GM18867 (cell line): ENCODE measurements at regions not wholly inside any gene's neighbourhood (a gene's known extent, or its start where the extent isn't known, plus 50 kb on each side); places are given as distances from the start of the nearest gene placed in this dataset.

Experiments used
- ATAC-seq: cut with Tn5 transposase; IDR thresholded peaks from one replicate; pipeline ENCODE4 v1.9.1; 2021; ENCODE audit warnings: mild to moderate bottlenecking, moderate library complexity; ENCODE audit not compliant: unreplicated experiment

DNA sequence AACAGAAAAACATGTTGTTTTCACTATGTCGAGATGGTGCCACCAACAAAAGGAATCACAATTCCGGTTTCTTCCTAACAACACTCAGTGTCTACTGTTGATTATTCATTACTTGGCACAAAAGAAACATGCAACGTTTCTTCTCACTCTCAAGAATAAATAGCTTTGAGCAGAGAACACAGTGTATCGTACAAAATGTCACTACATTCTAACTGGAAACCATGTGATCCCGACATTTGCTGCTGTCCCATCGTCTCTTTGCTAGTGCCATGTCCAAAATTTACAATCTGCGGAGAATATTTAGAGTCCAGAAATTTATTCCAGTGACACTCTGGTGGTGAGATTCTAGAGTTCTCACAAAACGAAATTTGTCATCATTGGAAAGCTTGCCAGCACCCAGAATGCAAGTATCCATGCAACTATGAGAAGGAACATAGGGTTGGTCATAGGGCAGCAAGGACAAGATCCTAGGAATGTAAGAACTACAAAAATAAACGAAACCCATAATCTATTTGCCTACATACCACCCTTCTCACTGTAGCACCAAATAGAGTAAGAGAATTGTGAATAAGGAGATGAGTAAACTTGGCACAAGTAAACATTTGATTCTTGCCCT lies 505.1 kb downstream of the LTN1 start:
- no peak for ATAC-seq

DNA sequence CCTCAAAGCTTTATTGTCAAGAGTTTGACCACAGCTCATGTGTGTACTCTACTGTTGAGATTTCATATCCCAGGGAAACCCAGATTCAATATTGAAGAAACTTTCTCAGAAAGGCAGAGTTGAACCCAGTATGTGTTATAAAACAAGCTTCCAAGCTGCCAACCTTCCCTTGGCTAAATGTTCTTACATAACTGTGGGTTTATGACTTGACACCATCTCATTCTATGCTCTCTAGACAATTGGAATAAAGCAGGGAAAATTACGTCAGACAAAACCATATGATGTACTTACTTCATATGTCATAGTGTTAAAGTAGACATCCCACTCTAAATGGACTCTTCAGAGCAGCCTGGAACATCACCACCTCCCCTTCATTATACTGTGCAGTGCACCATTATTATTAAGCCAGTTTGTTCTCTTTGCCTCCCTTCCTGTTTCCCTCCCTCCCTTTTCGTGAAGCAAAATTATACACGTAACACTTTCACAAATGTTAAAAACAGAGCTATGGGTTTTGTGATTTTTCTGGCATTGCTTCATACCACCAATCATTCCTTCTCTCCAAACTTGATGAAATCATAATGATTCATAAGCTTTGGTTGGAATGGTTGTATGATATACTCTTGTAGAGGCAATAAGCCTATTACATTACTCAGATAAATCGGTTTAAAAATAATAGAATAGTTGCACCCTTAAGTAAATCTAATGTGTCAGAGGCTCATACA lies 507.2 kb downstream of the LTN1 start:
- no peak for ATAC-seq

DNA sequence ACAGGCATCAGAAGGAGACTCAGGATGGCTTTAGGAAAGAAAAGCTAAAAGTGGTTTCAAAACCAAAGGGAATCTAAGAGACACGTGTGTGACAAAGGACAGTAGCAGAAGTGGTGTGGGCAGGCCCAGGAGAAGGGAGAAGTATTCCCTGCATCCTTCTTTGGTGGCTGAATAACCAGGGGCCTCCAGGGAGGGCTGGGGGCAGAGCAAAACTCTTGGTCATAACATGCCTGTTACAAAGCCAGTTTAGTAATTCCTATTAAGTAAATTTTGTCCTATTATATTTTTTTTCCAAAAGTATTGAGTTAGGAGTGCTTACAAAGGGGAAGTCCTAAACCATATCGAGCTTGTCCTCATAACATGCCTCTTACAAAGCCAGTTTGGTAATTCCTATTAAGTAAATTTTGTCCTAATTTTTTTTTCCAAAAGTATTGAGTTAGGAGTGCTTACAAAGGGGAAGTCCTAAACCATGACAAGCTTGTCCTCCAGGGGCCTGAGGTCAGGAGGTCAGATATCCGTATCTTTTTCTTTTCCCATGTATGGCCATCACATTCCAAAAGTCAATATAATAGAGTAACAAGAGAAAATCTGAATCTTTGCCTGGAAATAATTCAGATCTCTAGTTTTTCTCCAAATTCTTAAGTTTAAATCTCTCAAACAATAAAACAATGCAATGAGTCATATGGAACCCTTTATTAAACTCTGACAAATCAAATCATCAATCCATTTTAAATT lies 509.2 kb downstream of the LTN1 start:
- no peak for ATAC-seq

DNA sequence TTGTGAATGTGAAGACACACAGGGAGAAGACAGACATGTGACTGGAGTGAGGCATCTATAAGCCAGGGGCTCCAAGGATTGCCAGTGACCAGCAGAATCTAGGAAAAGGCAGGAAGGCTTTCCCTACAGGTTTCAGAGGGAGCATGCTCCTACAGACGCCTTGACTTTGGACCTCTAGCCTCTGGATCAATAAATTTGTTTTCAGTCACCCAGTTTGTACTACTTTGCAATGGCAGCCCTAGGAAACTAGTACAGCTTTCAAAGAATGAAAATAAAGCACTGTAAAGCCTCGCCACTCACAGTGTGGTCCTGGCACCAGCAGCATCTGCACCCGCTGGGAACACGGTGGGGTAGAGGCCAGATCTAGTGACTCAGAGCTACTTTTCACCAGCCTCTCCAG lies 510.0 kb downstream of the LTN1 start:
- ATAC-seq = no peak

DNA sequence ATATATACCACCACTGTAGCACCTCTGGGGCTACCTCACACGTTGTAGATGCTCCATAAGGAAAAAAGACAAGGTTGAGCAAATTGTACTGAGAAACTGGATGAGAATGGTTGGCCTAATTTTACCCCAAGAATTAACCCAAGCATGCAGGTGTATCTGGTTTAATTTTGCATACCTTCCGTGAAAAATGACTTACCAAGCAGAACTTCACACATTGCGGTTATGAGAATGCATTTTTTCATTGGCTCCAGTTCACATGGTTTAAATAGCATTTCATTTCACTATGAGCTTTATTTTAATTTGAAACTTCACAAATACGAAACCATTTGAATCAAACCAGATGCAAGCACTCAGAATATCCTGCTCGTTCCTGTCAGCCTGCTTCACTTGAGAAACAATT lies 512.2 kb downstream of the LTN1 start:
- peak; percentile 69 for ATAC-seq

DNA sequence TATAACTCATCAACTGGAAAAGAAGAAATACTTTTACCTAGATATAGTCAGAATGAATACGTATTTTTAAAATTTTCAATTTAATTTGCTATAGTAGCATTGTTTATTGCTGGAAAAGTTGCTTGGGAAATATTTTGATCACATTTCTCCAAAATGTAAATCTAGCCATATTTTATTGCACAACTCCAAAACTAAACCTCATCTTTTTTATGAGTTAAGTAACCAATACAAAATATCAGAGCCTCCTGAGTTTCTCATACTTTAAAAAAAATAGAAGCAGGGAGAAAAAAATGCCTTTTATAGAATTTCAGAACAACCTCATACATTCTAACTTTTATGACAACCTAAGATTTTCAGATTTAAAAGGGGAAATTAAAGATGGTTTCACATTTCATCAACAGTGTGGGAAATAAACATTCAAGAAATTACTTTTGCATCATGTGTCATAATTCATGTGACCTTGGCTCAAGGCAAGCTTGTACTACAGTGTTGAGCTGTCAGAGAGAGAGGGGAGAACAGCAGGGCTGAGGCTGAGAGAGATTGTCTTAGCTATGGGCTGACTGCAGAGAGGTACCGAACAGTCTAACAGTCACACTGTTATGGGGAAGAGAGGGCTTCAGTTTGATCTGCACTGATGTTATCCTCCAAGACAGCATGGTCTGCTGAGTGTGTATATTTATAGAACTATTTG lies 519.0 kb downstream of the LTN1 start:
- peak; percentile 70 for ATAC-seq

DNA sequence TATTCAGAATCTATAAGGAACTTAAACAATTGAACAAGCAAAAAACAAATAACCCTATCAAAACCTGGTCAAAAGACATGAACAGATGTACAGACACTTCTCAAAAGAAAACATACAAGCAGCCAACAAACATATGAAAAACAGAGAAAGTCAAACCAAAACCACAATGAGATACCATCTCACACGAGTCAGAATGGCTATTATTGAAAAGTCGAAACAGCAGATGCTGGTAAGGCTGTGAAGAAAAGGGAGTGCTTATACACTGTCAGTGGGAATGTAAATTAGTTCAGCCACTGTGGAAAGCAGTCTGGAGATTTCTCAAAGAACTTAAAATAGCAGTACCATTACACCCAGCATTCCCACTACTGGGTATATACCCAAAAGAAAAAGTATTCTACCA lies 520.1 kb downstream of the LTN1 start:
- ATAC-seq = peak; percentile 38

DNA sequence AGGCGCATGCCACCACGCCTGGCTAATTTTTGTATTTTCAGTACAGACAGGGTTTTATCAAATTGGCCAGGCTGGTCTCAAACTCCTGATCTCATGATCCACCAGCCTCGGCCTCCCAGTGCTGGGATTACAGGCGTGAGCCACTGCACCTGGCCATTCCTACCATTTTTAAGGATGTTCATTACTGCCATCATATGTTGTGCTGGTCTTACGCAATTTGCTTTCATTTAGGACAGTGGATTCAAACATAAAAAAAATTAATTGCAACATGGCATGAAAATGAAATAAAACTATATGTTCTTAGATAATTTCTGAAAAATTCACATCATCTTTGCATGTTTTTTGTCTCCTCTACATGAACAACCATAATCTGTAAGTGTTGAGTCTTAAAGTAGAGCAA lies 527.7 kb downstream of the LTN1 start:
- ATAC-seq = no peak

DNA sequence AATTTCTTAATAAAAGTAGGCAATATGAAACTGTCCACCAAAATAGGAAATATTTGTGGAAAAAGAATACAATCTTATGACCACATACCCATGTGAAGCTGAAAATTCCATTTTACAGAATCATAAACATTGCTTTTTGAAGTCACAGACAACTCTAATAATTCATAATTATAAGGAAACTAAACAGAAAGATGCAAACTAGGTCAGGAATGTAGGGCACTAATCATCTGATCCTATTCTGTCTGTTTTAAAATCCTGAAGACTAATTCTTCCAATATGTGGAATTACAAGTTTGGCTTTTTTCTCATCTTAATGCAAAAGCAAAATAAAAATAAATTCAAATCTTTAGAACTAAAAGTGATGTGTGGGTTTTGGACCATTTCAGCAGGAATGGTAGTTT lies 528.6 kb downstream of the LTN1 start:
- no peak for ATAC-seq

DNA sequence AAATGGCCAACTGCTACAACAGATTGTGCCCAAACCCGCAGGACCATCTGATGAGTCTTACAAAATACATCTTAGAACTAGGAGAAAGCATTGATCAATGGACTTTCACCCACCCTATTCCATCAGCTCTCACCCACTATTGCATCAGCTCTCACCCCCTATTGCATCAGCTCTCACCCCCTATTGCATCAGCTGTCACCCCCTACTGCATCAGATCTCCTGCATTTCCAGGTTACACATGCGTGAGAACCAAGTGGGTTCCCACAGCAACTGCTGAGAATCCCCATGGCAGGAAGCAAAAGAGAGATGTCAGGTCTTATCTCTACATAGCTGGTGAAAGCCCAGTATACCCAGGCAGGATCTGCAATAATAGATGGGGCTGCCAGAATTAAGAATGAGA lies 533.5 kb downstream of the LTN1 start:
- ATAC-seq = no peak

DNA sequence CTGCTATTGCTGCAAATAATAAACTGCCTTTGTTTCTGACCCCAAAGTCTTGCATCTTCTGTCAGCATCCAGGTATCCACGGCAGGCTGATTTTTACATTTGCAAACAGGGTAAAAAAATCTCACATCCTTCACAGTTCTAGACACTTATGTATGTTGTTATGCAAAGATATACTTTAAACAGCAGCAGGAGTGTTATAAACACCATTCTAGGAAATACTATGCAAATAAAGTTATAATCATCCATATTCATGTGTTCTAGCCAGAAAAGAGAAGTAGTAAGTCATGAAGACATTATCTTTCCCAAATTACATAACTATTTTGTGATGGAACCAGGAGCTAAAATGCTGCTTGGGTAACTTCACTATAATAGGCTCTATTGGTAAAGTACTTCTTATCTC lies 534.2 kb downstream of the LTN1 start:
- no peak for ATAC-seq

DNA sequence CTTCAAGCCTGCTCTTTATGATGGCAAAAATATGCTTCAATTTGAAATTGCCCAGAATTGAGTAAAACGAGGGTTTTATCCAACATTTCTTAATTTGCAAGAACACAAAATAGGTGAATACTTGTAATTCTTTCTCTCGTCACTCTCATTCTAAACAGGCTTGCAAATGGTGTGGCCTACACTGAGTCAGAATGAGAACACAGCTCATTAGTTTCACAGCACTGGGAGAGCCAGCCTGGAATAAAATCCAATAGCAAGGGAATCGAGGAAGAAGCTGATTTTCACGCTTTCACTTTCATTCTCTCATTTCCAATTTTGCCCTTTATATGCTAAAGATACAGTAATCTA lies 537.5 kb downstream of the LTN1 start:
- no peak for ATAC-seq

DNA sequence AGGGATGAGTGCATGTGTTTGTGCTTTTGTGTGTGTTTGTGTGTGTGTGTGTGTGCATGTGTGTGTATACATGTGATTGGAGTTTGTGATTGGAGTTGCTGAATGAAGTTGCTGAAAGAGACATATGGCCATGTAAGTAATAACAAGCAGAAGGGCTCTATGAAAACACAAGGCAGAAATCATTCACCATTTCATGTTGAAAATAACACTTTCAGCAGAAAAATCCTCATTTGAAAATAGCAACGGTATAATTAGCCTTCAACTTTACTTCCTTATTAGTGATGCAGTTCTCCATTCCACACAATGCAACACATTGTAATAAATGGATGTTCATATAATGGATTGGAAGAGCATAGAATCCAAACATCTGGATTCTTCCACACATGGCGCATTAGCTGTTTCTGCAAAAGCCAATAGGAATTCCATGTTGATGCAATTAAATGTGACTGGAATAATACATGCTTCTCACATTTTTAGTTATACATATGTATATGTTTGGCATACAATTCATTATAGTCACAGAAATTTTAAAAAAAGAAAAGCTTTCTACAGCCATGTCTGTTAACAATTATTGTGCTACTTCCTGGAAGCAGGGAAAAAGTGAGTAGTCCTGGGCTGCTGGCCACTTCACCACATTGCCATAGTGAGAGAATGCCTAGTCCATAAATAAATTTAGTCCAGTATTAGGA lies 538.0 kb downstream of the LTN1 start:
- ATAC-seq = no peak

DNA sequence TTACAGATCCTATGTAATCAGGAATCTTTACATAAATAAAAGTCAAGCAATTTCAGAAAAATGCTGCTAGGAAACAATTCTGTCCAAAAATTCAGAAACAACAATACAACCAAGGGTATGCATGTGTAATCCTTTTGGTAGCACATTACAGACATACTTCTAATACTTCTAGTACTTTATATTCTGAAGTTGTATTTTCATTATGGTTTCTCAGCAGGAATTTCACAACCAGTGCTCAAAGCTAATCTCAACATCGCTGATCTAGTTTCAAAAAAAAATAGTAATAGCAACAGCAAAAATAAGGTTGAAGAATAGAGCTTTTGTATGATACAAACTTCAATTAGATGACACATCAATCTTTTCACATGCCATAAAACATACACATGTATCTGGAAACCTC lies 545.2 kb downstream of the LTN1 start:
- ATAC-seq = no peak

DNA sequence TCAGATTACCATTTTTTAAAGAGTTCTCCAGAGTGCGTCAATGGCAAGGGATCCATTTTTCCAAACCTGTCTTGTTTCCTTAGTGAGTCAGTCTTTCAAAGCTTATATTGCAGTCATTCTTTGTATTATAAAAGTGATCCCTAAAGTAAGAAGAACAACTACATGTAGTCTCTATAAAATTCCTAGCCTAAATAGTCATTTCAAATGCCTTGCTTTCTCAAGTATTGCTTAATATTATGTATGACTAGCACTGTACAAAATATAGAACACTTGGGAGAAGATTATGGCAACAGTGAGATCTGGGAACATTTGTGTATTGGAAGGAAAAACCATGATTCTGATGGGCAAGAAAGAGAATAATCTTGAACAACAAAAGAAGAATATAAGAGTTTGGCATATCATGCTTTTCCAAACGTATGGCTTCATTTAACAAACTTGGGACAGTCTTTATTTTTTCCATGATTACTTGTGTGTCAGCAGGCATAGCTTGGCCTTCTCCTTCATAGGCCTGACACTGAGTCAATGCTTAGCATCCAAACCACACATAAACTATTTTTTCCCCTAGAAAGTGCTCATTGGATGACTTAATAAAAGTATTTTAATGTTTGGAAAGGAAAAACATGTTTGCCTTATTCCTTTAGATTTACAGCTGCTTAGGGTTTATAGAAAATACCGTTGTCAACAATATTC lies 547.4 kb downstream of the LTN1 start:
- no peak for ATAC-seq

DNA sequence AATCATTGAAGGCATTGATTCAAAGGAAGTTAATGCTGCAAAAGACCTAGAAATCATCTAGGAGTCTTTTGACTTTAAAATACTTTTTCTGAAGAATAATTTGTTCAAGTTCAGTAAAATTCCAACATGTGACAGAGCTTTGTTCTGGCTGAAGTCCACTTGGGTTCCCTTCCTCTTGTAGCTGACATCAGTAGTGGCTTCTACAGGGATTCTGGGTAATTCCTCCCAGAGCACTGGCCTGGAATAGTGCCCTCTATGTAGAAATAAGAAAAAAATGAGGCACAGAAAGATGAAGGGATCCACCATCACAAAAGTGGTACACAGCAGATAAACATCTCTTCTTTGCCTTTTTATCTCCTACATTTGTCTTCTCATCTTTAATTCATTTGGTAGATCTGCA lies 548.1 kb downstream of the LTN1 start:
- no peak for ATAC-seq

DNA sequence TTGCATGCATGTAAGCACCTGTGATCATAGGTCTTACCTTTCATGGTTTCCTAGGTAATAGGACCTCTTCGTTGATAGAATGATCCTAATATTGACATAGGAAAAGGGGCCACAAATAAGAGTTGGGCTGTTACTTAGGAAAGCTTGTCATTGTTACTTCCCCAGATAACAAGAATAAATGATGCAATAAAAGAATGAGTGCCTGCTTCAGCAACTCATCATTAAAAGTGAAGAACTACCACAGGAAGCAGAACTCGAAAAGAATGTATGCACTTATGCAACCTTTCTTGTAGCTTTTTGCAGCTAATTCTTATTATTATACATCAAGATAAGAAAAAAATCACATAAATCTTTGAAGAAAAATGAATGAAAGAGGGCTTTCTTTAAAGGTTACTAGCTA lies 548.6 kb downstream of the LTN1 start:
- no peak for ATAC-seq

DNA sequence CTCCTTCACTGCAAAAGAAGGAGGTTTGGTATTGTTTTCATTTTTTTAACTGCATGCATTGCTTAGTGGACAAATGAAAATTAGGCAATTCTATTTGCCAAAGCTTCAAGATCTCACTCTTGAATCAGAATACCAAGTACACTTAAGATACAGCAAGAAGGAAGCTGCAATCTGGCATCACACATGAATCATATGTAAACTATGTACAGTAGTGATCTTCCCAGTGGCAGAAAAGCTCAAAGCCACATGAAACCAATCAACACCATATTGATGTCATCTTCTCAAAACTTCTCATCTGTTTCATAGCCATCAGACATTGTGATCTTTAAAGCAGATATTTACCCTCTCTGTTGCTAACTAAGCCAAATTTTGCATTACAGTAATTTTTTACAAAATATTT lies 550.1 kb downstream of the LTN1 start:
- no peak for ATAC-seq

DNA sequence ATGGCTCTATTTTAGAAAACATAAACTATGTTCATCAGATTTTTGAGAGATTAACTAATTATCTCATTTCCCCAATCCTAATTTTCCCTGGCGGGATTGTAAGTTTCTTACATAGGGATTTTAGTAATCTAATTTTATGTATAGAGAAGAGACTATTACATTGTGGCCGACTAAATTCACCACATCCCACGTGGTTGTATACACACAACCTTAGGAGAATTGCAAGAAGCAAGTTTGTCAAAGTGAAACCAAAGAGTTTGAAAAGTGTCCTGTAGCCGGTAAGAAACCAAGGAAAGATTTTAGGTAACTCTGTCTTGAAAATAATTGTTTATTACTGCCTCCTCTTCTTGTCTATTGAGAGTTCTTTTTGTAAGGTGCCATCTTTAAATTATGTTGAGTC lies 550.6 kb downstream of the LTN1 start:
- ATAC-seq = no peak

DNA sequence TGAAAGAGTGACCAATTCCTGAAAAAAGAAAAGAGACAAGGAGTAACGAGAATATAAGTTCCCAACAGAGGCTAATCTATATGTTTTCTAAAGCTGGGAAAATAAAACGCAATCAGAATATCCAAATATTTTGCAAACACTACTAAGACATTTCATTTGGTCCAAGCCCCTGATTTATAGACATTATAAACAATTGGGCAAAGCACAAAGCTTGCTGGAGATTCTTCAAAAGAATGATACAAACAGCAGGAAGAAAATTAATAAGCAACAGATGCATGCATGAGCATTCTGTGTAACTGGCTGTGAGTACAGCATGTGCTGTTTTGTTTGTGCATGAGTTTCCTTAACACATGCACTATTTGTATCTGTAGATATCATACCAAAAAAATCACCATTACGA lies 552.9 kb downstream of the LTN1 start:
- no peak for ATAC-seq

DNA sequence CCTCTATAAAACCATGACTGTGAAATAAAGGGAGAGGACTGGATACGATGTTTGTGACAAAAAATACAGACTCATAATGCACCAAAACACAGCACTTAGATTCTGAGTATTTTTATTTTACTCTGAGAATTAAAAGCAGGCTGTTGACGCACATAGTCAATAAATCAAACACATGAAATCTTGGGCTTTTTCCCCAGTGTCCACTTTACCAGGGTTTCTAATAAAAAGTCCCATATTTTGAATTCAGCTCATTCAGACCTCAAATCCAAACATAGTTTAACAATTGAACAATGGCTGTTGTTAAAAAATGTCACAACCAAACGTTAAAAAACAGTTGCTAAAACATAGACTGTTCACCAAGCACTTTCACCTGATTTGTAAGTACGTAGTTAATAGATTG lies 553.4 kb downstream of the LTN1 start:
- no peak for ATAC-seq
